Breast epithelium (tissue), 4 donors: ENCODE measurements at regions not wholly inside any gene's neighbourhood (a gene's known extent, or its start where the extent isn't known, plus 50 kb on each side); places are given as distances from the start of the nearest gene placed in this dataset.
A peak's percentile ranks its signal among the peaks of the same experiment; 100 is the strongest.
"Not testable (repeated sequence)": the region's sequence is repeated elsewhere in the genome, so short reads cannot be mapped to it uniquely, and the experiment has no call there.

Experiments
- DNase-seq, 2 donors: peaks; one replicate each; pipeline ENCODE4 v3.0.0-alpha.2; 2019; ENCODE audit warnings: low spot score in 2 of 2
- H3K27ac ChIP-seq, 2 donors: fragments of 200-600 bp; sonication (generic) in 1 of 2; one replicate each; pipeline ENCODE4 v1.5.1; 2016 to 2019; ENCODE audit warnings: mild to moderate bottlenecking in 1 of 2
- H3K27me3 ChIP-seq, 2 donors: fragments of 200-600 bp; sonication (generic) in 1 of 2; one replicate each; pipeline versions ENCODE4 v1.5.1 to v1.6.0; 2017 to 2019; ENCODE audit warnings: control low read depth in 1 of 2, mild to moderate bottlenecking in 1 of 2
- H3K36me3 ChIP-seq: fragments of 200-600 bp; one replicate; pipeline ENCODE4 v1.5.1; 2019
- H3K4me1 ChIP-seq, 2 donors: fragments of 200-600 bp; sonication (generic); one replicate each; pipeline ENCODE4 v1.5.1; 2016 to 2019; ENCODE audit warnings: control low read depth in 1 of 2
- H3K4me3 ChIP-seq, 3 donors: fragments of 200-600 bp; sonication (generic); 1 replicate in 2 of 3; 2 replicates in 1 of 3; pipeline ENCODE4 v1.5.1; 2016 to 2019; ENCODE audit warnings: mild to moderate bottlenecking in 3 of 3, moderate library complexity in 2 of 3
- H3K9me3 ChIP-seq, 2 donors: fragments of 200-600 bp; sonication (generic) in 1 of 2; one replicate each; pipeline ENCODE4 v1.5.1; 2016 to 2019; ENCODE audit warnings: control low read depth in 1 of 2
- POLR2A ChIP-seq: fragments of 450-650 bp; IDR thresholded peaks from one replicate; pipeline ENCODE4 v1.6.1; 2016; ENCODE audit warnings: antibody characterized with exemption, mild to moderate bottlenecking, moderate library complexity
- POLR2AphosphoS5 ChIP-seq, 3 donors: sonication (generic); formaldehyde crosslinking; IDR thresholded peaks; one replicate each; pipeline ENCODE4 v1.6.1; 2017; ENCODE audit warnings: antibody characterized with exemption in 3 of 3
- intact Hi-C: fragments of 100-400 bp; cut with DNase I; formaldehyde crosslinking; loops from one replicate; pipeline ENCODE4 v1.15.1; 2023; ENCODE audit warnings: low total_unique reads
- TF ChIP-seq, protein P1 (sequence below), 3 donors: fragments of 450-650 bp; IDR thresholded peaks; one replicate each; pipeline ENCODE4 v1.5.1; 2016 to 2017; ENCODE audit warnings: antibody characterized with exemption in 3 of 3, mild to moderate bottlenecking in 3 of 3, moderate library complexity in 3 of 3

DNA sequence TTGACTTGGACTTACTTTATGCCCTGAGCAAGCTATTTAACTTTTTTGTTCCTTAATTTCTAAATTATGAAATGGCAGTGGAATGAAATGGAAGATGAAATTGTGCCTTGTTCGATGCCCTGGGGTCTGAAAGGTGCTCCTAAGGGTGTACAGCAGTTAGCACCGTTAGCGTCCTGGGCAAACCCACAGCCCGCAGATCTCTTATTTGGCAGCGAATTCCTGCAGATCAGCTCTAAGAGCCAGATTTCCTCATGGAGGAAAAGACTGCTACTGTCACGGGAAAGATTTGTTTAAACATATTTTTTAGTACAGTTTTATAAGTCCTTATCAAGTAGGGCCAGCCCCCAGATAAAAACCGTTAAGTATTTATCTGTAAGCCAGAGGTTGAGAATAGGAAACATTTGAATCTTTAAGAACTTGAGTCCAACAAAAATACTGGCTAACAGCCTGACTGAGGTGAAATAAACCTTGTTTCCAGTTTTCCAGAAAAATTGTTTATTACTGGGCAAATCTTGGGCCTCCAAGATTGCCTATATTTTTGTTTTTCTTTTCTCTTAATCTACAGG is 216.5 kb upstream of the DMRT1 start:
- TF ChIP-seq, protein P1, sequence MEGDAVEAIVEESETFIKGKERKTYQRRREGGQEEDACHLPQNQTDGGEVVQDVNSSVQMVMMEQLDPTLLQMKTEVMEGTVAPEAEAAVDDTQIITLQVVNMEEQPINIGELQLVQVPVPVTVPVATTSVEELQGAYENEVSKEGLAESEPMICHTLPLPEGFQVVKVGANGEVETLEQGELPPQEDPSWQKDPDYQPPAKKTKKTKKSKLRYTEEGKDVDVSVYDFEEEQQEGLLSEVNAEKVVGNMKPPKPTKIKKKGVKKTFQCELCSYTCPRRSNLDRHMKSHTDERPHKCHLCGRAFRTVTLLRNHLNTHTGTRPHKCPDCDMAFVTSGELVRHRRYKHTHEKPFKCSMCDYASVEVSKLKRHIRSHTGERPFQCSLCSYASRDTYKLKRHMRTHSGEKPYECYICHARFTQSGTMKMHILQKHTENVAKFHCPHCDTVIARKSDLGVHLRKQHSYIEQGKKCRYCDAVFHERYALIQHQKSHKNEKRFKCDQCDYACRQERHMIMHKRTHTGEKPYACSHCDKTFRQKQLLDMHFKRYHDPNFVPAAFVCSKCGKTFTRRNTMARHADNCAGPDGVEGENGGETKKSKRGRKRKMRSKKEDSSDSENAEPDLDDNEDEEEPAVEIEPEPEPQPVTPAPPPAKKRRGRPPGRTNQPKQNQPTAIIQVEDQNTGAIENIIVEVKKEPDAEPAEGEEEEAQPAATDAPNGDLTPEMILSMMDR (IDR thresholded peaks at IDR 0.05), result no peak
- no peak for TF ChIP-seq POLR2A
- intact Hi-C loops, result no loop called here
- Histone ChIP-seq H3K36me3 (no peaks in the 10 kb centered on the region), H3K9me3 (no peaks in the 10 kb centered on the region), H3K4me1 (peaks cover 0 to 4% of the 10 kb centered on the region in 2 donors), H3K27ac (no peak overlapping the region), H3K4me3 (no peak overlapping the region), H3K27me3 (no peaks in the 10 kb centered on the region)
- DNase-seq, result no peak

DNA sequence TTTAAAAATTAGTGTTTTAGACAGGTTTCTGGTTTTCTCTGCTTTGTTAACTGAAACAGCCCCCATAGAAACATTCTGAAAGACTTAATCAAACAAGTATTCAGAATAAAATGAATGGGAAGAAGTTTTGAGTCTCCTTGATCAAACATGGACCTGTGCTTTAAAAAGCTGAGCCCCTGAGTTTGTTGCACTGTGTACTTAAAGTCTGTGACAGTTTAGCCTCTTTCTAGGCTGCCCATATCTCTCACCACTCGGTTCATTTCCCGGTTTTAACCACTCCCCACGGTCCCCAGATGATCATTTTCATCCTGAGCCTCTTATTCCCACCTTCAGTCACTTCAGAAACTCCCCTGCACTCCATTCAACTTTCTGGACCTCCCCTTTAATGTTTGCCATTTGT is 215.9 kb upstream of the DMRT1 start:
- Histone ChIP-seq H3K27me3 (no peaks in the 10 kb centered on the region), H3K4me1 (peaks cover 0 to 4% of the 10 kb centered on the region in 2 donors), H3K9me3 (no peaks in the 10 kb centered on the region), H3K36me3 (no peaks in the 10 kb centered on the region), H3K4me3 (no peak overlapping the region), H3K27ac (no peak overlapping the region)
- TF ChIP-seq POLR2AphosphoS5 (IDR thresholded peaks at IDR 0.05) (no peak), POLR2A (no peak)
- TF ChIP-seq, protein P1 (IDR thresholded peaks at IDR 0.05), result no peak
- DNase-seq, result no peak
- intact Hi-C loops, result no loop called here

DNA sequence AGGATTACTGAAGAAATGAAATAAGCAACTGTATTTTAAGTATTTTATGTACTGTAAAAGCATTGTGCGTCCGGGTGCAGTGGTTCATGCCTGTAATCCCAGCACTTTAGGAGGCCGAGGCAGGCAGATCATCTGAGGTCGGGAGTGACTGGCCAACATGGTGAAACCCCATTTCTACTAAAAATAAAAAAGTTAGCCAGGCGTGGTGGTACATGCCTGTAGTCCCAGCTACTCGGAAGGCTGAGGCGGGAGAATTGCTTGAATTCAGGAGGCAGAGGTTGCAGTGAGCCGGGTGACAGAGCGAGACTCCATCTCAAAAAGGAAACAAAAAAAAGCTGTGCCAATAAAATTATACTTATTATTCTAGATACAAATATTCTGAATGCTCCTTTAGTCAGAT is 215.4 kb upstream of the DMRT1 start:
- H3K27ac ChIP-seq, H3K4me1 ChIP-seq, DNase-seq, H3K27me3 ChIP-seq, intact Hi-C loops, H3K36me3 ChIP-seq, H3K9me3 ChIP-seq, H3K4me3 ChIP-seq: not testable (repeated sequence)

DNA sequence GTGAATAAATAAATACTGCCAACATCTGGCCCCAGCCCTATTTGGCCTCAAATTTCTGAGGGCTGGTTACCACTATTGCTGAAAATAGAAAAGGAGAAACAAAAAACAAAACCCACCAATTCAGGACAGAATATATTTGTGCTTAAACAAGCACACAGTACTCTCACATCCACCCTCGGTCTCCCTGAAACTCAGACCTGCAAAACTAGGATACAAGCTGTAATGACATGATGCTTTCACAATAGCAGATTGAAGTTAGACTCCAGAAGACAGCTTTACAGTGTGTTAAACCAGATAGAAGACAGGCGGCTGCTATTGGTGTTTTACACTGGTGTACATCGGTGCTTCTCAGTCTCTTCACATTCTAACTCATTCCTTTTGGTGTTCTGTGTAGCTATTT is 214.9 kb upstream of the DMRT1 start:
- DNase-seq, result no peak
- no peak overlapping the region for H3K4me3 ChIP-seq
- no peaks in the 10 kb centered on the region for H3K27me3 ChIP-seq
- no peaks in the 10 kb centered on the region for H3K9me3 ChIP-seq
- TF ChIP-seq, protein P1 (IDR thresholded peaks at IDR 0.05), result no peak
- TF ChIP-seq POLR2A, result no peak
- TF ChIP-seq POLR2AphosphoS5 (IDR thresholded peaks at IDR 0.05), result no peak
- H3K27ac ChIP-seq, result peak overlapping the region in 1 of 2 donors; percentile 43
- intact Hi-C loops, result no loop called here
- H3K36me3 ChIP-seq, result no peaks in the 10 kb centered on the region
- H3K4me1 ChIP-seq, result peaks cover 0 to 4% of the 10 kb centered on the region in 2 donors

DNA sequence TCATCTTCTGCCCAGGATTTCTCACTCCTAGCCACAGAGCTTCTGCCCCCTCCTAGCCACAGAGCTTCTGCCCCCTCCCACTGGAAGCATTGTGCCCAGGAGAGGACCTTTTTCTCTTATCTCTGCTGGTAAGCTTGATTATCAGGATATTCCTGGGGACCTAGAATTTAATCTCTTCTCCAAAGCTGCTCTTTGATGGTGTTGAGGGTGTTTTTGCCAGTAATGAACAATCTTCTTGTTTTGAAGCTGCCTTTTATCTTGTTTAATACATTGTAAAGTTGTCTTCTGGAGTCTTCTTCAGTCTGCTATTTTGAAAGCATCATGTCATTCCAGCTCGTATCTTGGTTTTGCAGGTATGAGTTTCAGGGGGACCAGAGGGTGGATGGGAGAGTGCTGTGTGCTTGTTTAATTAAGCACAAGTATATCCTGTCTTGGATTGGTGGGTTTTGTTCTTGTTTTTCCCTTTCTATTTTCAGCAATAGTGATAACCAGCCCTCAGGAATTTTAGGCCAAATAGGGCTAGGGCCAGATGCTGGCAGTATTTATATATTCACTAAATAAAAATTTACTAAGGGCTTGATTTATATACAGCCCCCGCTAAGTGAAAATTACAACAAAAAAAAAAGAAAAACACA is 214.0 kb upstream of the DMRT1 start:
- intact Hi-C loops, result no loop called here
- H3K27ac ChIP-seq, result no peak overlapping the region
- H3K36me3 ChIP-seq, result no peaks in the 10 kb centered on the region

More for the DNA sequence above, 214.0 kb upstream of the DMRT1 start:
- TF ChIP-seq, protein P1 (IDR thresholded peaks at IDR 0.05), result no peak
- TF ChIP-seq POLR2AphosphoS5 (IDR thresholded peaks at IDR 0.05), result no peak
- no peak overlapping the region for H3K4me3 ChIP-seq
- H3K9me3 ChIP-seq, result no peaks in the 10 kb centered on the region
- H3K4me1 ChIP-seq, result peaks cover 0 to 4% of the 10 kb centered on the region in 2 donors
- no peaks in the 10 kb centered on the region for H3K27me3 ChIP-seq
- no peak for DNase-seq
